ENCODE measurements at regions not wholly inside any gene's neighbourhood (a gene's known extent, or its start where the extent isn't known, plus 50 kb on each side); places are given as distances from the start of the nearest gene placed in this dataset.

GRCh38 chr5:61653807-61654580 lies 321.9 kb downstream of the ZSWIM6 start:
- Histone ChIP-seq H3K9me3 (ENCODE audit: control insufficient read depth, low read length) (no peaks in the 10 kb centered on the region), H3K4me1 (ENCODE audit: control insufficient read depth, insufficient read depth, low read length, poor library complexity, severe bottlenecking) (no peaks in the 10 kb centered on the region), H3K36me3 (ENCODE audit: control insufficient read depth, insufficient read depth, low read length) (no peaks in the 10 kb centered on the region), H3K27ac (ENCODE audit: low read depth, low read length, severe bottlenecking) (no peak overlapping the region), H3K4me3 (ENCODE audit: extremely low read depth, insufficient read depth, low read length, poor library complexity, severe bottlenecking) (no peak overlapping the region)
- 87 to 95% methylated on average over 6 of the region's 7 CpGs for WGBS, 2 experiments (ENCODE audit: insufficient coverage in 2 of 2)

DNA sequence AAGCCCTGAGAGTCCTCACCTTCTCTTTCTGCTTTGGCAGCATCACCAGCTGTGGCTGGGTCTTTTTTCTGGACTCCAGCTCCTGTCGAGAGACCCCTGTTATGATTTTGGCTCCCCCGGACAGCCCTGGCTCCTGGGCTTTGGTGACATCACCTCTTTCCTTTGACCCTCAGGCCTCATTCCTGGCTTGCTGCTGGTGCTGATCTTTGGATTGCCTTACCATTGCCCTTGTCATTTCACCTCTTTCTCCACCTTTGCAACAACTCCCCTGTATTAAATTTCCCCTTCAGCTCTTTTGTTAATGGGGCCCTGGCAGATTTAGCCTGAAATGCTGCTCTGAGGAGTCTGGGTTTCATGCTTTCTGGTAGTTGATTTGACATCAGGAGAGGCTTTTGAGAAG lies 322.8 kb downstream of the ZSWIM6 start:
- Histone ChIP-seq H3K4me1 (ENCODE audit: control insufficient read depth, insufficient read depth, low read length, poor library complexity, severe bottlenecking) (no peaks in the 10 kb centered on the region), H3K9me3 (ENCODE audit: control insufficient read depth, low read length) (no peaks in the 10 kb centered on the region), H3K36me3 (ENCODE audit: control insufficient read depth, insufficient read depth, low read length) (no peaks in the 10 kb centered on the region), H3K27ac (ENCODE audit: low read depth, low read length, severe bottlenecking) (no peak overlapping the region), H3K4me3 (ENCODE audit: extremely low read depth, insufficient read depth, low read length, poor library complexity, severe bottlenecking) (no peak overlapping the region)
- 86 to 92% methylated on average over 2 of the region's 2 CpGs for WGBS, 2 experiments (ENCODE audit: insufficient coverage in 2 of 2)

- WGBS, 2 experiments (ENCODE audit: insufficient coverage in 2 of 2) = 76 to 100% methylated on average over 3 to 7 of the region's 7 CpGs
- H3K4me1 ChIP-seq (ENCODE audit: control insufficient read depth, insufficient read depth, low read length, poor library complexity, severe bottlenecking) = no peaks in the 10 kb centered on the region
- no peaks in the 10 kb centered on the region for H3K36me3 ChIP-seq (ENCODE audit: control insufficient read depth, insufficient read depth, low read length)
- no peaks in the 10 kb centered on the region for H3K9me3 ChIP-seq (ENCODE audit: control insufficient read depth, low read length)
- H3K4me3 ChIP-seq (ENCODE audit: extremely low read depth, insufficient read depth, low read length, poor library complexity, severe bottlenecking) = no peak overlapping the region
- H3K27ac ChIP-seq (ENCODE audit: low read depth, low read length, severe bottlenecking) = no peak overlapping the region
These were observed 325.0 kb downstream of the ZSWIM6 start for GRCh38 chr5:61657010-61657409.

- Histone ChIP-seq H3K27ac (ENCODE audit: low read depth, low read length, severe bottlenecking) (no peak overlapping the region), H3K9me3 (ENCODE audit: control insufficient read depth, low read length) (no peaks in the 10 kb centered on the region), H3K4me1 (ENCODE audit: control insufficient read depth, insufficient read depth, low read length, poor library complexity, severe bottlenecking) (no peaks in the 10 kb centered on the region), H3K36me3 (ENCODE audit: control insufficient read depth, insufficient read depth, low read length) (no peaks in the 10 kb centered on the region), H3K4me3 (ENCODE audit: extremely low read depth, insufficient read depth, low read length, poor library complexity, severe bottlenecking) (no peak overlapping the region)
- 77% methylated on average over 3 of the region's 3 CpGs; no CpG with 5 or more reads in 1 of the 2 experiments for WGBS, 2 experiments (ENCODE audit: insufficient coverage in 2 of 2)
These were observed 325.6 kb downstream of the ZSWIM6 start for GRCh38 chr5:61657686-61658085.

GRCh38 chr5:61658592-61659008 lies 326.5 kb downstream of the ZSWIM6 start:
- Histone ChIP-seq H3K9me3 (ENCODE audit: control insufficient read depth, low read length) (no peaks in the 10 kb centered on the region), H3K27ac (ENCODE audit: low read depth, low read length, severe bottlenecking) (no peak overlapping the region), H3K4me3 (ENCODE audit: extremely low read depth, insufficient read depth, low read length, poor library complexity, severe bottlenecking) (no peak overlapping the region), H3K36me3 (ENCODE audit: control insufficient read depth, insufficient read depth, low read length) (no peaks in the 10 kb centered on the region), H3K4me1 (ENCODE audit: control insufficient read depth, insufficient read depth, low read length, poor library complexity, severe bottlenecking) (no peaks in the 10 kb centered on the region)
- WGBS, 2 experiments (ENCODE audit: insufficient coverage in 2 of 2) = 46 to 49% methylated on average over 8 to 9 of the region's 9 CpGs

DNA sequence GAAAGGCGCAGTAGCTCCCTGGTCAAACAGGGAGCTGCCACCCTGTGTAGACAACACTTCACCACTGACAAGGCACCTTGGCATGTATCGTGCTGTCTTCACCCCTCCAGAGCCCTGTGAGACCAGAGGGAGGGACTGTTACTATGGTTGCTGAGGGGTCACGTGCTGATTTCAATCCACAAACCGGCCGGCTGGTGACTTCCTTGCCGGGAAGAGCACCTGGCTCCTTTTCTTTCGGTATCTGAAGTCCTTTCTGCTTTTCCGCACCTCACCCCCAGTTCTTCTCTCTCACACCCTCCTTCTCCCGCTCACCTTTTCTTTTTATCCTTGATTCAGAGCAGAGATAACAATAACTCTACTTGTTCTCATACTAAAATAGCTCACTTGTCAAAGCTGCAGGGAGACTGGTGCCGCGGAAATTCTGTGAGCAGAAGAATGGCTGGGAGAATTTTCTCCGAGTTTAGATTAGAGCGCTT lies 327.2 kb downstream of the ZSWIM6 start:
- H3K9me3 ChIP-seq (ENCODE audit: control insufficient read depth, low read length) = no peaks in the 10 kb centered on the region
- H3K4me1 ChIP-seq (ENCODE audit: control insufficient read depth, insufficient read depth, low read length, poor library complexity, severe bottlenecking) = no peaks in the 10 kb centered on the region
- 52 to 69% methylated on average over 9 to 12 of the region's 13 CpGs for WGBS, 2 experiments (ENCODE audit: insufficient coverage in 2 of 2)
- no peaks in the 10 kb centered on the region for H3K36me3 ChIP-seq (ENCODE audit: control insufficient read depth, insufficient read depth, low read length)
- H3K4me3 ChIP-seq (ENCODE audit: extremely low read depth, insufficient read depth, low read length, poor library complexity, severe bottlenecking) = no peak overlapping the region
- H3K27ac ChIP-seq (ENCODE audit: low read depth, low read length, severe bottlenecking) = no peak overlapping the region

DNA sequence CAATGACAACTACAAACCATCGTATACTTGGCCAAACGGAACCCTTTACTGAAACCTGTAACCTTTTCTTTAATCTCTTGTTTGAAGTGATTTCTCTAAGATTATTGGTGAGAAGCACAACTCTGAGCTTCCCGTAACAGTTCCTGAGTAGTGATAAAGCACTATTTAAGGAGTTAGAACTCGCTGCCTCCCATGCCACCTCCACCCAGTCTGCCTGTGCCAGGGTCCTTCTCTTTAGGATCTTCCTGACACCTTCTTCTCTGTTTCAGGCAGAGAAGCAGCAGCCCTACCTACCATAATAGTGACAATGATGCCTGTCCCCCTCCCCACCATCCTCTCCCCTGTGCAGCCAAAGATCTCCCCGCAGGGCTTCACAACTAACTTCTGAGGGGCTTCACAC lies 330.6 kb downstream of the ZSWIM6 start:
- 81 to 100% methylated on average over 1 to 3 of the region's 5 CpGs for WGBS, 2 experiments (ENCODE audit: insufficient coverage in 2 of 2)
- Histone ChIP-seq H3K36me3 (ENCODE audit: control insufficient read depth, insufficient read depth, low read length) (no peaks in the 10 kb centered on the region), H3K9me3 (ENCODE audit: control insufficient read depth, low read length) (no peaks in the 10 kb centered on the region), H3K27ac (ENCODE audit: low read depth, low read length, severe bottlenecking) (no peak overlapping the region), H3K4me3 (ENCODE audit: extremely low read depth, insufficient read depth, low read length, poor library complexity, severe bottlenecking) (no peak overlapping the region), H3K4me1 (ENCODE audit: control insufficient read depth, insufficient read depth, low read length, poor library complexity, severe bottlenecking) (no peaks in the 10 kb centered on the region)

DNA sequence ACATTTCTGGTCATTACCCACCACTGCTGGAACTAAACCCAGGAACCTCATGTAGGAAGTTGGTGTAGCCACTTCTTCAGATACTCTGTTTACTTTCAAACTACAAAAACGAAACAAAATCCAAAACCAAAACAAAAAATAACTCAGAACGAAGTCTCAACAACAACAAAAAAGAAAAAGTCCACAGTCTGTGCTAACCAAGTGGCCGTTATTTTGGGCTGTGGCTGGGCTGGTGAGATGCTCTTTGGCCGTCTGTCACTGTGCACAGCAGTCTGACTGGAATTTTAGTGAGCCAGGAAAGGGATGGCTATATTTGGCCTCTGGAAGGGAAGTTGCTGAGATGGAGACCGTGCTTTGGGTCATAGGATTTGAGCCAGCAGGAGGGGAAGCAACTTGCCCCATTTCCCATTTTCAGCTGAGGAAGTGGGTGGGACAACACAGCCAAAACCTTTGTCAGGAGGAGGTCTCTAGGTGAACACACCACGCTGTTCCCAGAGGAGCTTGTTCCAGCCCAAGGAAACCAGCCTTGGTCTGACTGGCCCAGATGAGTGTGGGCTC lies 334.1 kb downstream of the ZSWIM6 start:
- no peaks in the 10 kb centered on the region for H3K4me1 ChIP-seq (ENCODE audit: control insufficient read depth, insufficient read depth, low read length, poor library complexity, severe bottlenecking)
- H3K9me3 ChIP-seq (ENCODE audit: control insufficient read depth, low read length) = no peaks in the 10 kb centered on the region
- no peaks in the 10 kb centered on the region for H3K36me3 ChIP-seq (ENCODE audit: control insufficient read depth, insufficient read depth, low read length)
- no peak overlapping the region for H3K27ac ChIP-seq (ENCODE audit: low read depth, low read length, severe bottlenecking)
- 72 to 83% methylated on average over 3 to 4 of the region's 6 CpGs for WGBS, 2 experiments (ENCODE audit: insufficient coverage in 2 of 2)
- no peak overlapping the region for H3K4me3 ChIP-seq (ENCODE audit: extremely low read depth, insufficient read depth, low read length, poor library complexity, severe bottlenecking)

DNA sequence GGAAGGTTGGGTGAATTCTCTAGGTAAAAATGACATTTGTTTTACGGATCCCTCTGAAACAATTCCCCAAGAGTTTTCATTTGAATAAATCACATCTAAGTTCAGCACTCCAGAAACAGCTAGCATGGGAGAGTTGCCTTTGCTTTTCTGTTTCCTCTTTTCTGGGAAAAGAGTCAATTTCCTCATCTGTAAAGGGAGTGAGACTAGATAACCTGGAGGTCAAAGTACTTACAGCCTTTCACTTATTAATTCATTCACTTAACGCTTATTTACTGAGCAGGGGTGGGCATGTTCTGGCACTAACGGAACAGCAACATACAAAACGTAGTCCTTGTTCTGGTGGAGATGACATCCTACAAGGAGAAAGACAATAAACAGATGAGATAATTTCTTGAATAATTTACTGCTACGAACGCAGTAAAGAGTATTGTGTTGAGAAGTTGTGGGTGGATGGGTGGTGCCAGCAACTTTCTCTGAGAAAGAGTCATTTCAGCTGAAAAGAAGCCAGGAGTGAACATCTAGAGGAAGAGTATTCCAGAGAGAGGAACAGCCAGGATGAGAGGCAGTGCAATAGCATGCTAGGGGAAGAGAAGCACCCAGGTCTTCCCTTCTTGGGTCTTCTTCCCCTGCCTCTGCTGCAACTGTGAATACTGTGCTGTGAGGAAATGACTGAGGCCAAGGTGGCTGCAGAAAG lies 335.6 kb downstream of the ZSWIM6 start:
- Histone ChIP-seq H3K27ac (ENCODE audit: low read depth, low read length, severe bottlenecking) (no peak overlapping the region), H3K36me3 (ENCODE audit: control insufficient read depth, insufficient read depth, low read length) (no peaks in the 10 kb centered on the region), H3K4me1 (ENCODE audit: control insufficient read depth, insufficient read depth, low read length, poor library complexity, severe bottlenecking) (peaks cover 2% of the 10 kb centered on the region), H3K4me3 (ENCODE audit: extremely low read depth, insufficient read depth, low read length, poor library complexity, severe bottlenecking) (no peak overlapping the region), H3K9me3 (ENCODE audit: control insufficient read depth, low read length) (no peaks in the 10 kb centered on the region)
- 85 to 91% methylated on average over 5 of the region's 6 CpGs for WGBS, 2 experiments (ENCODE audit: insufficient coverage in 2 of 2)

- H3K4me3 ChIP-seq (ENCODE audit: extremely low read depth, insufficient read depth, low read length, poor library complexity, severe bottlenecking) = no peak overlapping the region
- H3K4me1 ChIP-seq (ENCODE audit: control insufficient read depth, insufficient read depth, low read length, poor library complexity, severe bottlenecking) = peaks cover 4% of the 10 kb centered on the region
- no peaks in the 10 kb centered on the region for H3K9me3 ChIP-seq (ENCODE audit: control insufficient read depth, low read length)
- H3K27ac ChIP-seq (ENCODE audit: low read depth, low read length, severe bottlenecking) = no peak overlapping the region
- H3K36me3 ChIP-seq (ENCODE audit: control insufficient read depth, insufficient read depth, low read length) = no peaks in the 10 kb centered on the region
- WGBS, 2 experiments (ENCODE audit: insufficient coverage in 2 of 2) = 73 to 80% methylated on average over 1 of the region's 3 CpGs
These were observed 337.5 kb downstream of the ZSWIM6 start for GRCh38 chr5:61669531-61669930.

All from mesodermal cell (in vitro differentiated cells).